DND-41 (cell line): ENCODE measurements at regions not wholly inside any gene's neighbourhood (a gene's known extent, or its start where the extent isn't known, plus 50 kb on each side); places are given as distances from the start of the nearest gene placed in this dataset.

Experiments
- CTCF ChIP-seq: IDR thresholded peaks from 2 replicates; pipeline ENCODE4 v1.5.1; 2012; ENCODE audit warnings: borderline replicate concordance, low read length, moderate library complexity, mild to moderate bottlenecking; ENCODE audit not compliant: poor library complexity, severe bottlenecking; ENCODE audit errors: extremely low read depth
- EZH2 ChIP-seq: IDR thresholded peaks from 3 replicates; pipeline ENCODE4 v1.6.1; 2012; ENCODE audit warnings: borderline replicate concordance, low read depth, mild to moderate bottlenecking, moderate library complexity, low read length, inconsistent platforms; ENCODE audit not compliant: severe bottlenecking

DNA sequence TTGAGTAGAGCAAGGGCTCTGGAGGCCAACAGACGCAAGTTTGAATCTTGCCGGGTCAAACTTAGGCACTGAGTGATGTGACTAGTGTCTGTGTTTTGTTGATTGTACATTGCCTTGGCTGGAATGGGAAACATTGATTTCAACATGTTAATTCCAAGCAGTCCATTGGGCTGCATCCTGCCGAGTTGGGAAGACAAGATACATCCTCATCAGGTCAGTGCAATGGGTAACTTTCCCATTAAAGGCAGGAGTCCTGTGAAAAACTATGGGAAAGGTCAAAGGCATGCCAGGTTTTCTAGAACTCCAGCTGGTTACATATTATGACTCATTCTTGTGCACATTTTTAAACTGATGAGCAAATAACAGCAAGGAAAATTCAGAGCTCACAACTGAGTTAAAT lies 126.5 kb upstream of the ABCA1 start:
- TF ChIP-seq EZH2 (no peak), CTCF (no peak)
